DMS 273 (cell line): ENCODE measurements at regions not wholly inside any gene's neighbourhood (a gene's known extent, or its start where the extent isn't known, plus 50 kb on each side); places are given as distances from the start of the nearest gene placed in this dataset.
"Not testable (repeated sequence)": the region's sequence is repeated elsewhere in the genome, so short reads cannot be mapped to it uniquely, and the experiment has no call there.

Experiments used
- DNase-seq: peaks from one replicate; lab custom pipeline; 2025; ENCODE audit not compliant: unreplicated experiment; lab: John Stamatoyannopoulos, UW

DNA sequence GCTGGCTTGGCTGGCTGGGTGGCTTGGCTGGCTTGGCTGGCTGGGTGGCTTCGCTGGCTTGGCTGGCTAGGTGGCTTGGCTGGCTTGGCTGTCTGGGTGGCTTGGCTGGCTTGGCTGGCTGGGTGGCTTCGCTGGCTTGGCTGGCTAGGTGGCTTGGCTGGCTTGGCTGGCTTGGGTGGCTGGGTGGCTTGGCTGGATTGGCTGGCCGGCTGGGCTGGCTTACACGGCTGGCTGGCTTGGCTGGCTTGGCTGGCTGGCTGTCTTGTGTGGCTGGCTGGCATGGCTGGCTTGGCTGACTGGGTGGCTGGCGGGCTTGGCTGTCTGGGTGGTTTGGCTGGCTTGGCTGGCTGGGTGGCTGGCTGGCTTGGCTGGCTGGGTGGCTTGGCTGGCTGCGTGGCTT, 437.0 kb downstream of the GOLGA6L6 start:
- not testable (repeated sequence) for DNase-seq

DNA sequence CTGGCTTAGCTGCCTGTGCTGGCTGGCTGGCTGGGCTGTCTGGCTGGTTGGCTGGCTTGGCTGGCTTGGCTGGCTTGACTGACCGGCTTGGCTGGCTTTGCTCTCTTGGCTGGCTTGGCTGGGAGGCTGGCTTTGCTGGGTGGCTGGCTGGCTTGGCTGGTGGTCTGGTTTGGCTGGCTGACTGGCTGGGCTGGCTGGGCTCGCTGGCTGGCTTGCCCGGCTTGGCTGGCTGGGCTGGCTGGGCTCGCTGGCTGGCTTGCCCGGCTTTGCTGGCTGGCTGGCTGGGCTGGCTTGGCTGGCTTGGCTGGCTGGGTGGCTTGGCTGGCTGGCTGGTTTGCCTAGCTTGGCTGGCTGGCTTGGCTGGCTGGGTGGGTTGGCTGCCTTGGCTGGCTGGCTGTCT, 438.7 kb downstream of the GOLGA6L6 start:
- DNase-seq: not testable (repeated sequence)

DNA sequence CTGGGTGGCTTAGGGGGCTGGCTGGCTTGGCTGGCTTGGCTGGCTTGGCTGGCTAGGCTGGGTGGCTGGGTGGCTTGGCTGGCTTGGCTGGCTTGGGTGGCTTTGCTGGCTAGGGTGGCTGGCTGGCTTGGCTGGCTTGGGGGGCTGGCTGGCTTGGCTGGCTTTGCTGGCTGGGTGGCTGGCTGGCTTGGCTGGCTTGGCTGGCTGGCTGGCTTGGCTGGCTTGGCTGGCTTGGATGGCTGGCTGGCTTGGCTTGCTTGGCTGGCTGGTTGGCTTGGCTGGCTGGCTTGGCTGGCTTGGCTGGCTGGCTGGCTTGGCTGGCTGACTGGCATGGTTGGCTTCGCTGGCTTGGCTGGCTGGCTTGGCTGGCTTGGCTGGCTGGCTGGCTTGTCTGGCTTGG, 439.4 kb downstream of the GOLGA6L6 start:
- DNase-seq: not testable (repeated sequence)

DNA sequence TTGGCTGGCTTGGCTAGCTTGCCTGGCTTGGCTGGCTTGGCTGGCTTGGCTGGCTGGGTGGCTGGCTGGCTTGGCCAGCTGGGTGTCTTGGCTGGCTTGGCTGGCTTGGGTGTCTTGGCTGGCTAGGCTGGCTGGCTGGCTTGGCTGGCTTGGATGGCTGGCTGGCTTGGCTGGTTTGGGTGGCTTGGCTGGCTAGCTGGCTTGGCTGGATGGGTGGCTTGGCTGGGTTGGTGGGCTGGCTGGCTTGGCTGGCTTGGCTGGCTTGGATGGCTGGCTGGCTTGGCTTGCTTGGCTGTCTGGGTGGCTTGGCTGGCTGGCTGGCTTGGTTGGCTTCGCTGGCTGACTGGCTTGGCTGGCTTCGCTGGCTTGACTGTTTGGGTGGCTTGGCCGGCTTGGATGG, 440.3 kb downstream of the GOLGA6L6 start:
- DNase-seq: not testable (repeated sequence)

DNA sequence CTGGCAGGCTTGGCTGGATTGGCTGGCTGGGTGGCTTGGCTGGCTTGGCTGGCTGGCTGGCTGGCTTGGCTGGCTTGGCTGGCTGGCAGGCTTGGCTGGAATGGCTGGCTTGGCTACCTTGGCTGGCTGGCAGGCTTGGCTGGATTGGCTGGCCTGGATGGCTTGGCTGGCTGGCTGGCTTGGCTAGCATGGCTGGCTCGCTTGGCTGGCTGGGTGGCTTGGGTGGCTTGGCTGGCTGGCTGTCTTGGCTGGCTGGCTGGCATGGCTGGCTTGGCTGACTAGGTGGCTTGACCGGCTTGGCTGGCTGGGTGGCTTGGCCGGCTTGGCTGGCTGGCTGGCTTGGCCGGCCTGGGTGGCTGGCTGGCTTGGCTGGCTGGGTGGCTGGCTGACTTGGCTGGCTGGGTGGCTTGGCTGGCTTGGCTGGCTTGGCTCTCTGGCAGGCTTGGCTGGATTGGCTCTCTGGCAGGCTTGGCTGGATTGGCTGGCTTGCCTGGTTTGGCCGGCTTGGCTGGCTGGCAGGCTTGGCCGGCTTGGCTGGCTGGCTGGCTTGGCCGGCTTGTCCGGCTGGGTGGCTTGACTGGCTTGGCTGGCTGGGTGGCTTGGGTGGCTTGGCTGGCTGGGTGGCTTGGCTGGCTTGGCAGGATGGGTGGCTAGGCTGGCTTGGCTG, 440.9 kb downstream of the GOLGA6L6 start:
- DNase-seq: not testable (repeated sequence)

DNA sequence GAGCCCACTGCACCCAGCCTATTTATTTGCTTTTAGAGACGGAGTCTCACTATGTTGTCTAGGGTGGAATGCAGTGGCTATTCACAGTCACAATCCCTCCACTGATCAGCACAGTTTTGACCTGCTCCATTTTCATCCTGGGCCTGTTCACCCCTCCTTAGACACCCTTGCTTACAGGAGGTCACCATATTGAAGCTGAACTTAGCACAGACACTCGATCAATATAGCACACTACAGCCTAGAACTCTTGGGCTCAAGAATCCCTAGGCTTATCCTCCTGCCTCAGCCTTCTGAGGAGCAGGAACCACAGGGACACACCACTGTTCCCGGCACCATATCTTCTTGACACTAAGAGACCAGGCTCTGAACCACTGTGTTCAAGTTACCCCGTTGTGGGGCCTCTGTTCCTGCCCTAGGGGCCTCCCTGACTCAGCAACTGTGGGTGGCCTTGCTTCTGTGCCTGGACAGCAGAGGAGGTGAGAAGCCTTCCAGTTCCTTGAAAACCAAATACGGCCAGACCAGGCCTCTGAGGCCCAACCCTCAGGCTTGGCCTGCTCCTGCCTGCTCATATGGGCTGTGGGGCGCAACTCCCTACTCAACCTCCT, 445.8 kb downstream of the GOLGA6L6 start:
- DNase-seq: not testable (repeated sequence)

DNA sequence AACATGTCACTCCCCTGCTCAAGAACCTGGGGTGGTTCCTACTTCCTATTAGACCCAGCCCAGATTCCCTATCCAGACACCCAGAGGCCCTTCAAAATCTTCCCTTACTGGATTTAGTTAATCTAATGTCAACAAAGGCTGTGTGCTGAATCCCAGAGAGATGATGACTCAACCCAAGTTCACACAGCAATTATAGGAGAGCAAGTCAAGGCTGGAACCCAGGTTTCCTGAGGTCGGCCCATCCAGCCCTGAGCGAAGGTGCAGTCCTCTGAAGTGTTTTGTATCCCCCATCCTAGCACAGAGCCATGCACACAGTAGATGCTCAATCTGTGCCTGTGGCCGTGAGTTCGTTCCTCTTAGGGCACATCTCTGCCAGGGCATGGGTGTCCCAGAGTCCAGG, 452.1 kb downstream of the GOLGA6L6 start:
- not testable (repeated sequence) for DNase-seq

DNA sequence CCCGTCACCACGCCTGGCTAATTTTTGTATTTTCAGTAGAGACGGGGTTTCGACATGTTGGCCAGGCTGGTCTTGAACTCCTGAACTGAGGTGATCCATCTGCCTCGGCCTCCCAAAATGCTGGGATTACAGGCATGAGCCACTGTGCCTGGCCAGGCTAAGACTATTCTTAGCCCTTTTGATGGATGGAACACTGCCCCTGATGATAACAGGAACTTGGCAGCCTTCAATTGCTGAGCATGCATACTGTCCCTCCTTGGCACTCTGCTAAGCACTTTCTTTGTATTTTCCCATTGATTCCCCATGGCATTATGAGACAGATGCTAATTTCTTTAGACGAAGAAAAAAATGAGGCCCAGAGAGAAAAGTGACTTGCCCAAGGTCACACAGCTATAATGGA, 457.6 kb downstream of the GOLGA6L6 start:
- not testable (repeated sequence) for DNase-seq

DNA sequence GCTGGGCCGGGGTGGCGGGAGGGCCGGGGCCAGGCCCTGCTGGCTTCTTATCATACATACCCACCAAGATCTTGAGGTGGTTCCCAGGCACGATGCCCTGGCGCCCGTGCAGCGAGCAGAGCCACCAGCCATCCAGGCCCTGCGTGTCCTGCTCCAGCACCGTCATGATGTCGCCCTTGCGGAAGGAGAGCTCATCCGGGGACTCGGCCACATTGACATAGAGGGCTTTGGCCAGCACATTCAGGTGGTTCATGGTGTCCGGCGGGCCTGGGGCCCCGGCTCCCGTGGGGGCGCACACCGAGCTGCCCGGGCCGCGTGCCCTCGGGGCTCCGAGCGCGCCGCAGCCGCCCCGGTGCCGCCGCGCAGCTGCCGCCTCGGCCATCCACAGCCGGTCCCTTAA, 467.5 kb downstream of the GOLGA6L6 start:
- DNase-seq: not testable (repeated sequence)

DNA sequence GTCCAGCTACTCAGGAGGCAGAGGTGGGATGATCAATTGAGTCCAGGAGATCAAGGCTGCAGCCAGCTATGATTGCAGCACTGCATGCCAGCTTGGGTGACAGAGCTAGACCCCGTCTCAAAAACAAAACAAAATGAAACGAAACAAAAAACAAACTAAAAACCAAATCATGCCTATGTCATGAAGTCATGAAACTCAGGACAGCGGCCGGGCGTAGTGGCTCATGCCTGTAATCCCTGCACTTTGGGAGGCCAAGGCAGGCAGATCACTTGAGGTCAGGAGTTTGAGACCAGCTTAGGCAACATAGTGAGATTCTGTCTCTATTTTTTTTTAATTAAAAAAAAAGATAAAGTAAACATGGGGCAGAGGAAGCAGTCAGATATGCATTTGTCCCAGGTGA, 472.6 kb downstream of the GOLGA6L6 start:
- DNase-seq: not testable (repeated sequence)

DNA sequence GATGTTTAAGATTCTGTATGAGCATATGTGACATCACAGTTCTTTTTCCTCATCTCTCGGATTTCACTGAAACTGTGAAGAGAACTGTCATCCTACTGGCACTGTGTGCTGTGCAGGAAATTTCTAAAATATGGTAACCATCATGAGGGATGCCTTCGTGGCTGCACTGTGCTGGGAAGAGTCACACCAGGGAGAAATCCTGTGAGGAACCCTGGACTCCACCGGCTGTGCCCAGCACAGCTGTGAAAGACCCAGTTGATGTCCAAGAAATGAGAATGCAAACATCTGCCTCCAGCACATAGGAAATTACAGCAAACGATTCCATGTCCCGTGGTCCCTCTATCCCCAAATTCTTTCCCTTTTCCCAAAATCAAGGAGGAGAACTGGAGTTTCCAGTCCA, 475.4 kb downstream of the GOLGA6L6 start:
- not testable (repeated sequence) for DNase-seq

DNA sequence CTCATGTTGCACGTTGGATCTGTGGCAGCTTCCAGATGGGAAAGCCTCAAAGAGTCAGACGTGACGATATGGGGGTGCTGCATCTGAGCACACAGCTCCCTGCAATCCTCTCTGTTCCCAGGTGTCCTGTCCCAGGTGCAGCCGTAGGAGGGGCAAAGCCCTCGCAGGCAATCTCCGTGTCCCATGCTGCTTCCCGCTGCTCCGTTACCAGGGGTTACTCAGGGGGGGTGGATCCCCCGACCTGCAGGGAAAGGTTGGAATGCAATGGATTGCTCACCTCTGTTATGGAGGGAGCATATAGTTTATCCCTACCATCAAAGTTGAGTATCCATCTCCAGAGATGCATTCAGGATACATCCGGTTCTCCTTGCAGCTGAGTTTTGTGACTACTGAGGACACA, 476.1 kb downstream of the GOLGA6L6 start:
- not testable (repeated sequence) for DNase-seq

DNA sequence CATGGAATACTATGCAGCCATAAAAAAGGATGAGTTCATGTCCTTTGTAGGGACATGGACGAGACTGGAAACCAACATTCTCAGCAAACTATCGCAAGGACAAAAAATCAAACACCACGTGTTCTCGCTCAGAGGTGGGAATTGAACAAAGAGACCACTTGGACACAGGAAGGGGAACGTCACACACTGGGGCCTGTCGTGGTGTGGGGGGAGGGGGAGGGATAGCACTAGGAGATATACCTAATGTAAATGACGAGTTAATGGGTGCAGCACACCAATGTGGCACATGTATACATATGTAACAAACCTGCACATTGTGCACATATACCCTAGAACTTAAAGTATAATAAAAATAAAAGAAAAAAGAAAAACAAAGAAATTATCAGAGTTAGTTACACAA, 478.4 kb downstream of the GOLGA6L6 start:
- not testable (repeated sequence) for DNase-seq

DNA sequence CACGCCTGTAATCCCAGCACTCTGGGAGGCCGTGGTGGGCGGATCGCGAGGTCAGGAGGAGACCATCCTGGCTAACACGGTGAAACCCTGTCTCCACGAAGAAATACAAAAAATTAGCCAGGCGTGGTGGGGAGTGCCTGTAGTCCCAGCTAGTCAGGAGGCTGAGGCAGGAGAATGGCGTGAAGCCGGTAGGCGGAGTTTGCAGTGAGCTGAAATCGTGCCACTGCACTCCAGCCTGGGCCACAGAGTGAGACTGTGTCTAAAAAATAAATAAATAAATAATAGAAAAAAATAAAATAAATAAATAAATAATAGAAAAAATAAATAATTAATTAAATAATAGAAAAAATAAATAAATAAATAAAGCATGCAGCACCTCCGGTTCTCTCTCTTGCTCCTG, 480.8 kb downstream of the GOLGA6L6 start:
- DNase-seq: not testable (repeated sequence)

DNA sequence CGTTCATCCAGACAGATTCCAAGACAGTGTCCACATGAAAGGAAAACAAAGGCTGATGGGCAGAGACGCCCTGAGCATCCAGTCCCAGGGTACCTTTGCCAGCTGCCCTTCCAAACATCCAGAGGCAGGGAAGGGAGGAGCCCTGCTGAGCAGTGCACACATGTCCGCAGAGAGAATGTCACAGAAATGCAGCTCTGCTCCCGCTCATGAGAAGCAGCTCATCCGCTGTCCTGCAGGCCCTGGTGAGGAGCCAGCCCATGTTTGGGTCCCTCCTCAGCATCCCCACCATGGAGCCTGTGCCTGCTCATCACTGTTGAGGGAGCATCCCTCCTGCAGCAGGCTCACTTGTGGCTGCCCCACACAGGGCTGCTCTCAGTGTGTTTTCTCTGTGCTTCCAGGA, 484.7 kb downstream of the GOLGA6L6 start:
- DNase-seq: not testable (repeated sequence)

DNA sequence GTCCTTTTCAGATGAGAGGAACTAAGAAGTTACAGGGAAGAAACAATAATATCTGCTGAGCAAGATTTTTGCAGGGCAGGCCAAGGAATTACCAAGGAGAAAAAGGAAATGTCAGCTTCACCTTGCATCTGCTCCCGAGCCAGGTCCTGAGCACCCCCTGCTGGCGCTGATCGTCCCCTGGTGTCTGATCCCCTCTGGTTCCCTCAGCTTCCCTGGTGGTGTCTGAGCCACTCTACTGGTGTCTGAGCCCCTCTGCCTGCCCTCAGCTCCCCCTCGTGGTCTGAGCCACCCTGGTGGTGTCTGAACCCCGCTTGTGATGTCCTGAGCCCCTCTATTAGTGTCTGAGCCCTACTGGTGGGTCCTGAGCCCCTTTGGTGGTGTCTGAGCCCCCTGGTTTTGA, 485.7 kb downstream of the GOLGA6L6 start:
- DNase-seq: not testable (repeated sequence)

DNA sequence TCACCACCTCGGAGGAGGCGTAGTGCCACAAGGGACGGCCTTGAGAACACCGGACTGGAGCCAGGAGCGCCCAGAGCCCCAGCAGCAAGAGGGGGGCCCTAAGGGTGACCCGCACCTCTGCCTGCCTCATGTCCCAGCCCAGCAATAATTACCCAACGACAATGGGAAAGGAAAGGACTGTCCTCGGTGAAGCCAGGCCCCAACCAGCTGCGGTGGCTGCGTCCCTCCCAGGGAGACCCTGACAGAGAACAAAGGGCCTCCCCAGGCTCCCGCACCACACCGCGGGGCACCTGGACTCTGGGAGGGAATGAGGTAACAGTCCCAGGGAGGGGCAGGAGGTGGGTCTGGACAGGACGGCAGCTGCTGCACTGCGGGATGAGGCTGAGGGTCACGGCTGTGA, 493.4 kb downstream of the GOLGA6L6 start:
- not testable (repeated sequence) for DNase-seq

DNA sequence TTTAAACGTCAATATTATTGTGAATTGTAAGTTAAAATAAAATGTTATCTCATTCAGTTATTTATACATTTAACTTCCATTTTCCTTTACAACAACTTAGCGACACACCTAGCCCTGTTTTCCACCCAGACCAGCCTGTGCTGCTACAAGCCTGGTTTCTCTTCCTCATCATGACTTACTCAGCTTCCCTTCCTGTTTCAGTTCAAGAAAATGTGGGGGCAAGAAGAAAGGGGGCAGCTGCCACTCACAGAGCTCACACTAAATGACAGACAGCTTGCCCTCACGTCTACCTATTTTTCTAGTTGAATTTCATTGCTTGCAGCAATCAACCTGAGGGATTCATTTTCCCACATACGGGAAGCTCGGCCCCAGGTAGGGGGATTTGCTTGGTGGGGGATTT, 496.4 kb downstream of the GOLGA6L6 start:
- not testable (repeated sequence) for DNase-seq

DNA sequence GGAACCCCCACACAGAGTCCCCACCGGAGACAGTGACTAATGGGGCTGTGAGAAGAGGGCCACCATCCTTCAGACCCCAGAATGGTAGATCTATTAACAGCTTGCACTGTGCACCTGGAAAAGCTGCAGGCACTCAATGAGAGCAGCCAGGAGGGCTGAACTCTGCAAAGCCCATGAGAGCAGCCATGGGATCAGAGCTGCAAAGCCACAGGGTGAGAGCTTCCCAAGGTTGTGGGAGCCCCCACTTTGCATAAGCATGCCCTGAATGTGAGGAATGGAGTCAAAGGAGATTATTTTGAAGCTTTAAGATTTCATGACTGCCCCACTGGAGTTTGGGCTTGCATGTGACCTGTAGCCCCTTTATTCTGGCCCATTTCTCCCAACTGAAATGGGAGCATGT, 500.9 kb downstream of the GOLGA6L6 start:
- not testable (repeated sequence) for DNase-seq

DNA sequence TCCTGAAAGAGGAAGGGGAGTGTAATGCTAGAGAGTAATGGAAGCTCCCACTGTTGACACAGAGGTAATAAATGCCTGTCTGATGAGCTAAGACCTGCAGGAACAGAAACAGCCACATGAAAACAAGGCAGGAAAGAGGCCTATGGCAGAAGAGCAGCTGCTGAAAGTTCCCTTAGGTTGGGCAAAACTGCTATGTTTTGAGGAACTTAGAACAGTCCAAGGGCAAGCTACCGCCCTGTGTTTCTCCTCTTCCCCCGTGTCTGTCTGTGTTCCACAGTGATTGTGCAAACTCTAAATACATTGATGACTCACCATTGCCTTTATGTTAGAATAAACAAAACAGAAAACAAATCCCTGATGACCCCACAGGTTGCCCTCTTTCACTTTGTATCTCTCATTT, 516.6 kb downstream of the GOLGA6L6 start:
- not testable (repeated sequence) for DNase-seq

DNA sequence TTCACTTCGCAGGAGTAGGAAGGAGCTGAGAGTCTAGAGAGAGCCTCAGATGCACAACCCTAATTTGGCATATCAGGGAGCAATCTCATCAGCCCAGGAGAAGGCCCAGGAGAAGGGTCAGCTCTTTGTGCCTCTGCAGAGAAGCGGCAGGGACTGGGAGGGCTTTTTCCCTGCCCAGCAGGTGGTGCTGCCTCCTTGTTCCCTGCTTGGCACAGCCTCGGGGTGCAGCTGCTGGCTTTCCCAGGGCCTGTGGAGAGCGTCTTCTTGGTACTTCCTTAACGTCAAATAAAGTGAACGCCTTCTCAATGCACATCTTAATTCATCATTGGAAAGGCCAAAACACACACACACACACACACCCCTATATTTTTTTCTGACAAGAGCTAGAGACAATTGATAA, 519.3 kb downstream of the GOLGA6L6 start:
- not testable (repeated sequence) for DNase-seq

DNA sequence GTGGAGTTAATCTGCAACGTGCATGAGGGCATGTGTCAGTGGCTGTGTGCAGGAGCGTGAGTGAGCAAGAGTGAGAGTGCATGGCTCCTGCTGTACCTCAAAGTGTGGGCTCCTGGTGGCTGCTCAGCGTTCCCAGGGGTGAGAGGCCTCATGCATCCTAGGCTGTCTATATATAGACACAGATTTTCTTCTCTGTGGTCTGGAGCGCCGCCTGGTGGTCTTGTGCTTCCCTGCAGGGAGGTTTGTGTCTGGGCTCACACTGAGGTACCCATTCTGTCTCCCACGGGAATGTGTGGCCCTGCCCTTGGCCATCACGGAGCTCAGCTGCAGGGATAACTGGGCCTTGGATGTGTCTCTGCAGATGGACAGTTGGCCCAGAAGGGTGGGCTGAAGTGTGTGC, 520.2 kb downstream of the GOLGA6L6 start:
- DNase-seq: not testable (repeated sequence)

DNA sequence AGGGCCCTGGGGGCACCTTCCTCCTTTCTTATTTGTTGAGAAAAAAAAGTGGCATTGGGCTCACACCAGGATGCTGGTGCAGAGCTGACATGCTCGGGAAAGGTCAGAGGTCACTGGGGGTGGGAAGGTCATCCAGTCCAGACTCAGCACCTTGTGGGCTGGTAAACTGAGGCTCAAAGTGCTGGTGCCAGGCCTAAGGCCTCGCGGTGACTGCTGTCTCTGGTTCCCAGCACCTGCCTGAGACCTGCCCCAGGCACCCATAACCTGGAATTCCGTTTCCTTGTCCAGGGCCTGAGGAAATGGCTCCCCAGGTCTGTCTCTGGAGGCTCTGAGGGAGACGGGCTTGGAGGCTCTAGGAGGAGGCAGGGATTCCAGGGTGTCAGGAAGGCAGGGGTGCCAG, 521.0 kb downstream of the GOLGA6L6 start:
- DNase-seq: not testable (repeated sequence)
